HepG2 (cell line): ENCODE measurements at regions not wholly inside any gene's neighbourhood (a gene's known extent, or its start where the extent isn't known, plus 50 kb on each side); places are given as distances from the start of the nearest gene placed in this dataset.

Source experiments
- ATAC-seq: fragments of 200-7000 bp; cut with Tn5 transposase; 3 replicates; pipeline ENCODE4 v1.9.1; 2020; ENCODE audit warnings: mild to moderate bottlenecking, moderate library complexity
- BruUV-seq: library from RNA; stranded (reverse); fragments of 400-500 nt; replicated peaks from 2 replicates; lab custom pipeline; 2021; lab: Mats Ljungman, UMichigan
- CTCF ChIA-PET: fragments of 300-600 bp; formaldehyde crosslinking; extraction: SDS; loops from one replicate; lab custom pipeline; 2021; ENCODE audit warnings: low total read pairs, inconsistent platforms, low intra/inter-chr PET ratio; lab: Yijun Ruan, JAX
- POLR2A ChIA-PET: fragments of 350-600 bp; sonication (Branson Sonifier 250); formaldehyde crosslinking; loops from one replicate; lab custom pipeline; 2020; ENCODE audit warnings: antibody characterized with exemption, inconsistent platforms; lab: Yijun Ruan, JAX
- DNase-seq: peaks from one replicate; pipeline ENCODE4 v3.0.0-alpha.2; 2015; ENCODE audit warnings: low spot score
- FAIRE-seq: peaks from 3 replicates; lab custom pipeline; 2011; peaks lifted over from hg19 to GRCh38; lab: Jason Lieb, UNC
- H2AFZ ChIP-seq: one replicate; pipeline ENCODE4 v1.6.1; 2011; ENCODE audit warnings: low read length, inconsistent platforms
- H3K27ac ChIP-seq: fragments of 300-600 bp; 3 replicates; pipeline ENCODE4 v1.8.0; 2011; ENCODE audit warnings: mixed run types, mild to moderate bottlenecking, mixed read lengths, low read length, inconsistent platforms; ENCODE audit not compliant: insufficient read depth; ENCODE audit errors: extremely low read length
- H3K27me3 ChIP-seq, 2 experiments: fragments of 200-600 bp in 1 of 2; 2 replicates in 1 of 2; 3 replicates in 1 of 2; pipeline versions ENCODE4 v1.6.0 to v1.8.0; 2011; ENCODE audit warnings: low read length in 2 of 2, mild to moderate bottlenecking in 2 of 2, moderate library complexity in 2 of 2, inconsistent platforms in 1 of 2; ENCODE audit not compliant: insufficient read depth in 2 of 2, control insufficient read depth in 1 of 2
- H3K36me3 ChIP-seq, 2 experiments: fragments of 200-600 bp in 1 of 2; replicated peaks in 1 of 2; 2 replicates in 1 of 2; 3 replicates in 1 of 2; pipeline versions ENCODE4 v1.5.1 to v1.8.0; 2011; ENCODE audit warnings: low read length in 2 of 2, inconsistent platforms in 1 of 2; ENCODE audit not compliant: insufficient read depth in 2 of 2, control insufficient read depth in 1 of 2
- H3K4me1 ChIP-seq: 2 replicates; pipeline ENCODE4 v1.5.1; 2012; ENCODE audit warnings: low read length, inconsistent platforms; ENCODE audit not compliant: insufficient read depth
- H3K4me2 ChIP-seq: 2 replicates; pipeline ENCODE4 v1.6.0; 2011; ENCODE audit warnings: low read depth, low read length, inconsistent platforms
- H3K4me3 ChIP-seq, 3 experiments: fragments of 200-600 bp in 1 of 3; sonication (generic), shearing (Covaris generic) in 1 of 3; replicated peaks in 1 of 3; 2 replicates each; pipeline ENCODE4 v1.5.1; 2011 to 2016; ENCODE audit warnings: low read length in 3 of 3, inconsistent platforms in 2 of 3, low read depth in 2 of 3, mild to moderate bottlenecking in 2 of 3, control low read depth in 1 of 3, mixed read lengths in 1 of 3; ENCODE audit not compliant: insufficient read depth in 1 of 3
- H3K79me2 ChIP-seq: one replicate; pipeline ENCODE4 v1.6.1; 2011; ENCODE audit warnings: low read length, inconsistent platforms; ENCODE audit not compliant: insufficient read depth
- H3K9ac ChIP-seq: 2 replicates; pipeline ENCODE4 v1.6.0; 2011; ENCODE audit warnings: mild to moderate bottlenecking, low read depth, low read length, inconsistent platforms; ENCODE audit not compliant: insufficient read depth
- H3K9me3 ChIP-seq: 2 replicates; pipeline ENCODE4 v1.5.1; 2012; ENCODE audit warnings: mild to moderate bottlenecking, low read length
- H4K20me1 ChIP-seq: 2 replicates; pipeline ENCODE4 v1.6.0; 2011; ENCODE audit warnings: inconsistent platforms, mild to moderate bottlenecking, low read length, moderate library complexity; ENCODE audit not compliant: insufficient read depth
- IRF2 ChIP-seq: IDR thresholded peaks from 2 replicates; pipeline ENCODE4 v1.6.1; 2018; ENCODE audit warnings: missing genetic modification reagents, missing compliant biosample characterization
- MED13 ChIP-seq: sonication (generic); formaldehyde crosslinking; IDR thresholded peaks from 2 replicates; pipeline ENCODE4 v1.5.0; 2020; ENCODE audit warnings: missing genetic modification reagents
- NFE2 ChIP-seq: sonication (generic); formaldehyde crosslinking; IDR thresholded peaks from 2 replicates; pipeline ENCODE4 v1.4.0; 2020; ENCODE audit warnings: missing genetic modification reagents
- SALL2 ChIP-seq: sonication (generic); formaldehyde crosslinking; IDR thresholded peaks from 2 replicates; pipeline ENCODE4 v1.8.1; 2023; ENCODE audit warnings: mild to moderate bottlenecking, missing genetic modification reagents, inconsistent platforms
- ZC3H13 ChIP-seq: sonication (generic); formaldehyde crosslinking; IDR thresholded peaks from 2 replicates; pipeline ENCODE4 v1.8.1; 2023; ENCODE audit warnings: mild to moderate bottlenecking, missing genetic modification reagents, moderate library complexity
- ZFP62 ChIP-seq: sonication (generic); formaldehyde crosslinking; IDR thresholded peaks from 2 replicates; pipeline ENCODE4 v1.4.0; 2020; ENCODE audit warnings: missing genetic modification reagents
- ZNF12 ChIP-seq: sonication (generic); formaldehyde crosslinking; IDR thresholded peaks from 2 replicates; pipeline ENCODE4 v1.5.0; 2020; ENCODE audit warnings: missing genetic modification reagents
- ZNF747 ChIP-seq: sonication (generic); formaldehyde crosslinking; IDR thresholded peaks from 2 replicates; pipeline ENCODE4 v1.8.1; 2023; ENCODE audit warnings: missing genetic modification reagents, mild to moderate bottlenecking, borderline replicate concordance
- WGBS: methylation state at CpG from one replicate; pipeline ENCODE4 v1.1.6; 2017; ENCODE audit warnings: low lambda C conversion rate; 5-methylcytosine and 5-hydroxymethylcytosine counted together
- in situ Hi-C: cut with HindIII; loops from 2 replicates; pipeline ENCODE4 v1.10.0; 2017; ENCODE audit warnings: low pct_unique_long_range_greater_than_20kb; ENCODE audit not compliant: extremely low pct_ligation_motif_present
- intact Hi-C: fragments of 100-400 bp; cut with micrococcal nuclease; formaldehyde crosslinking; loops from one replicate; pipeline ENCODE4 v1.10.0; 2022; ENCODE audit not compliant: unreplicated experiment
- TF ChIP-seq, protein P1 (sequence below): IDR thresholded peaks from 2 replicates; pipeline ENCODE4 v1.6.1; 2016; ENCODE audit warnings: missing genetic modification reagents, missing compliant biosample characterization
- TF ChIP-seq, protein P2 (sequence below): sonication (generic); formaldehyde crosslinking; conservative IDR thresholded peaks from 2 replicates; pipeline ENCODE4 v1.4.0; 2020; ENCODE audit warnings: missing genetic modification reagents

DNA sequence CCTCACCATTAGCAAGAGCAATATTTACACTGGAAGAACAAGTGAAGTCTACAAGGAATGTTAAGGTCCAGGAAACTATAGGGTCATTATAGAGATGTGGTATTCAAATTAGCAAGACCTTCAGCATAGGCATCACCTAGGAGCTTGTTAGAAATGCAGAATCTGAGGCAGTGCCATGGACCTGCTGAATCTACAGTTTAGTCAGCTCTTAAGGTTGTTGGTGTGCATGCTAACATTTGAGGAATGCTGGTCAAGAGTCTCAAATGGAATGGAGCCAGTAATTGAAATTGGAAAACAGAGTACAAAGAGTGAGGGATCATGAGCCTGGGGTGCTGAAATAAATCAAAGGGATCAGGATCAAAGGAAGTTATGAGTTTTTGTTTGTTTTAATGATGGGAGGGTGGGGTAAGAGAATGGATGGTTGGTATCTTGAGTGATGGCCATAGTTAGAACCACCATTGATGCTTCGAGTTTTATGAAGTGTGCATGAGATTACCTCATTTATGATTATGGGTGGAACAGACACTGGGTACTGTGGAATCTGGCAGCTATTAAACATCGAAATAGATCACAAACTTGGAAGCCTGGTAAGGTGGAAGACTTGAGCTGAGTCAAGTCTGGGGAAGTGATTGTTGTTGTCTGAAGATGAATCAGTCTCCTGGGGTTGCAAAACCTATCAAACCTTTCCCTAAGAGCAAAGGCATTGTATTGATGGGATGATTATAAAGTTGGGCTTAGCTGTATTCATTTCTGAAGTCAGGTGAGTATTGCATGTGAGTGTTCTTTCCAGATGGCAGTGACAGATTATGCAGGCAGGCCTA, 323.3 kb upstream of the E2F7 start:
- ATAC-seq (no peak), DNase-seq (no peak), FAIRE-seq (no peak)
- no peaks in the 10 kb centered on the region for H3K9me3 ChIP-seq
- CTCF ChIA-PET, result no interaction called here
- no peak overlapping the region for H3K4me3 ChIP-seq
- POLR2A ChIA-PET, result no interaction called here
- 0% methylated on average over 2 of the region's 2 CpGs for WGBS
- H3K36me3 ChIP-seq, result no peaks in the 10 kb centered on the region
- H3K4me2 ChIP-seq, result no peak overlapping the region
- TF ChIP-seq, protein P1, sequence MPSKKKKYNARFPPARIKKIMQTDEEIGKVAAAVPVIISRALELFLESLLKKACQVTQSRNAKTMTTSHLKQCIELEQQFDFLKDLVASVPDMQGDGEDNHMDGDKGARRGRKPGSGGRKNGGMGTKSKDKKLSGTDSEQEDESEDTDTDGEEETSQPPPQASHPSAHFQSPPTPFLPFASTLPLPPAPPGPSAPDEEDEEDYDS (CRISPR knock-in tag), result no peak
- no peak for TF ChIP-seq ZNF747 (CRISPR knock-in tag)
- no peak overlapping the region for H3K9ac ChIP-seq
- H3K79me2 ChIP-seq, result no peaks in the 10 kb centered on the region
- no peaks in the 10 kb centered on the region for H3K4me1 ChIP-seq
- in situ Hi-C loops, result no loop called here
- no peak overlapping the region for H2AFZ ChIP-seq
- BruUV-seq, result no TSS peak
- H4K20me1 ChIP-seq, result no peaks in the 10 kb centered on the region
- intact Hi-C loops, result no loop called here
- H3K27me3 ChIP-seq, result no peaks in the 10 kb centered on the region
- no peak overlapping the region for H3K27ac ChIP-seq

DNA sequence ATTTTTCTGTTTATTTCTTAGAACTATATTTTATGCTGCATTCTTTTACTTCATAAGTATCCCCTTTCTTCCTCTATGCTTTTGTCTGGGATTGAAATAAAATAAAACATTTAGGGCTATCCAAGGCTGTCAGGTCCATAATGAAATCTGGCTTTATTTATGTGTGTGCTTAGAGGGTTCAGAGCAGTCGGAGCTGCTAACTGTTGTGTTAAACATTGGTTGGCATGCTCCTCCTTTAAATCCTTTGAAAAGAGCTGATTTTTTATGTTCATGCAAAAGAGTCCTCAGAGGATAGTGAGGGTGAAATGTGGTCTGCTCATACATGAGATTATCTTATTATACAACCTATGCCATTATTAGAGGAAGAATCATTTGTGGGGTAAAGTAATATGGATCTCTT, 322.3 kb upstream of the E2F7 start:
- Histone ChIP-seq H3K9me3 (no peaks in the 10 kb centered on the region), H3K27ac (no peak overlapping the region), H3K4me2 (no peak overlapping the region), H2AFZ (no peak overlapping the region), H3K4me1 (no peaks in the 10 kb centered on the region), H3K36me3 (no peaks in the 10 kb centered on the region), H3K9ac (no peak overlapping the region), H3K79me2 (no peaks in the 10 kb centered on the region), H3K27me3 (no peaks in the 10 kb centered on the region), H4K20me1 (no peaks in the 10 kb centered on the region), H3K4me3 (no peak overlapping the region)
- intact Hi-C loops (no loop called here), in situ Hi-C loops (no loop called here)
- no peak for ATAC-seq
- CTCF ChIA-PET, result no interaction called here
- TF ChIP-seq ZC3H13 (CRISPR knock-in tag) (no peak), IRF2 (CRISPR knock-in tag) (no peak), SALL2 (CRISPR knock-in tag) (no peak), ZFP62 (no peak), ZNF12 (CRISPR knock-in tag) (no peak), MED13 (CRISPR knock-in tag) (no peak), NFE2 (CRISPR knock-in tag) (no peak)
- TF ChIP-seq, protein P2, sequence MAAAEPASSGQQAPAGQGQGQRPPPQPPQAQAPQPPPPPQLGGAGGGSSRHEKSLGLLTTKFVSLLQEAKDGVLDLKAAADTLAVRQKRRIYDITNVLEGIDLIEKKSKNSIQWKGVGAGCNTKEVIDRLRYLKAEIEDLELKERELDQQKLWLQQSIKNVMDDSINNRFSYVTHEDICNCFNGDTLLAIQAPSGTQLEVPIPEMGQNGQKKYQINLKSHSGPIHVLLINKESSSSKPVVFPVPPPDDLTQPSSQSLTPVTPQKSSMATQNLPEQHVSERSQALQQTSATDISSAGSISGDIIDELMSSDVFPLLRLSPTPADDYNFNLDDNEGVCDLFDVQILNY, result no peak
- FAIRE-seq, result no peak
- 0% methylated on average over 1 of the region's 1 CpG for WGBS
- POLR2A ChIA-PET, result no interaction called here
- no TSS peak for BruUV-seq
- no peak for DNase-seq
